HG03139 (cell line): ENCODE measurements at regions not wholly inside any gene's neighbourhood (a gene's known extent, or its start where the extent isn't known, plus 50 kb on each side); places are given as distances from the start of the nearest gene placed in this dataset.

Experiments used
- ATAC-seq: cut with Tn5 transposase; IDR thresholded peaks from one replicate; pipeline ENCODE4 v1.9.1; 2021; ENCODE audit not compliant: unreplicated experiment

GRCh38 chr7:81606078-81606863, 163.6 kb downstream of the HGF start:
- no peak for ATAC-seq

DNA sequence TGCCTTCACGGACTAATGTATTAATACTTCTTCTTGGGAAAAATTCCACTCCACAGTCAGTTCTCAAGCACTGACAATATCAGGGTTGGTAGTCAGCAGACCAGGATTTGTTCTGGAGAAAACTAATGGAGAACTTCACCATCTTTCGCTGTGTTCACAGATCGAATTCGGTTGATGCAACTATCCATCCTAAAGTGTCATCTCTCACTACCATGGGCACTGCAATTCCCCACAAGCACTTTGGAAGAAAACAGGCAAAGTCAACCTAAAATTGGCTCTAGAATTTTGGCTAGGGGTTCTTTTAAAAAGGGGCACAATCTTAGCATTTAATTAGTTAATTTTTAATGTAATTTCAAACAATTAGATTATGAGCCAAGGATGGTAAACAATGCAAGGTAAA, 164.4 kb downstream of the HGF start:
- ATAC-seq: no peak

DNA sequence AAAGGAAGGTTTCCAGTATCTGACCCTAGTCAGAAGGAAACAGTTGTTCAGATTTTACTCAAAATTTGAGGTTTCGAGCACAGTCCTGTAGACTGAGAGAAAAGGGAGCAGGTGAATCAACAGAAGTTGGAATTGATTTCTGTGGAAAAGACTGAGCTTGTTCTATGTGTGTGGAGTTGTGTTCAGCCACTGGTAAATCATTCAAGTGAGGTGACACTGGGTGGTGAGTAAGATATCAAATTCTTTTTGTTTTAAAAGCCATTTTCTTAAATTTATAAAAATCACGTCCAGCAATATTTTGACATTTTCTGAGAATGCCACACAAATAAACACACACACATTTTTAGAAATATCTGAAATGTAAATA, 165.1 kb downstream of the HGF start:
- no peak for ATAC-seq

DNA sequence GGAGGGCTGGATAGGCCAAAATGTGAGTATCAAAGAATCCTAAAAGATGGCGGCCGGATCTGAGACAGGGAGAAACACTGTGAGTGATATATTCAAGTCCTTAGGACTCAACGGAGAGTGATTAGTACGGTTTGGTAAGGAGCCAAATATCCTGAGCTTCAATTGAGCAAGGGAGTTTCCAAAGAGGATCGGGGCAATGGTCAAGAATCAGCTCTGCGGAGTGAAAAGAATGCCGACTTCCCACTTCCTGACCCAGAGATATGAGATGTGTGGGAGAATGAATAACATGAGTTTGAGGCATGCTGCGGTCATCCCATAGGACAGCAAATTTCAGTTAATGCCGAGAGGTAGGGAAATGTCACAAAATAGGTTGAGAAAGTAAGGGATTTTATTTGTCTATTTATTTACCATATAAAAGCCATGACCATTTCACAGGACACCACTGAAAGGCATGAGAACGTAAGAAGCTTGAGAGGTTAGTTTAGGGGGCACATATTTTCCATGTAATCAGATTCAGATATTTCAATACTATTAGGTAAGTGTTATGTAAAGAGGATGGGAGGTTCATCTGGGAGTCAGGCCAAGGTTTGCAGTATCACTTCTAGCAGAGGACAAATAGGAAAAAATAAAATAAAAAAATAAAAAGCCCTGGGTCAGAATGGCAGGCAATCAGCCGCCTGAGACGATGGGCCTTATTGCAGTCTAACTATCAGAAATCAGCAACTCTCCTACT, 165.6 kb downstream of the HGF start:
- no peak for ATAC-seq

DNA sequence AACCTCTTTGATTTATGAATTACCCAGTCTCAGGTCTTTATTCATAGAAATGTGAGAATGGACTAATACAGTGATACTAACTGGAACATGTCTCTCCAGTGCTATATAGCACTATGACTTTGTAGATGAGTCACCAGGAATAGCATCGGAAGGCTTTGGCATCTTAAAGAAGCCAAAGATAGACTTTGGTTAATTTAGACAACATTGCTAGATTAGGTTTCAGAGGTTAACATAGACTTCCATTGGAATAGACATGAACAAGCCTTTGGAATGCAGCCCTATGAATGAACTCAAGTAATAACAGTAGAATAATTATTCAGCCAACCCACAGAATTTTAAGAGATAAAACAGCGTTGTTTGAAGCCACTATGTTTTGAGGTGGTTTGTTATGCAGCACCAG, 169.2 kb downstream of the HGF start:
- ATAC-seq: no peak

GRCh38 chr7:81598951-81599350, 170.9 kb downstream of the HGF start:
- ATAC-seq: no peak

DNA sequence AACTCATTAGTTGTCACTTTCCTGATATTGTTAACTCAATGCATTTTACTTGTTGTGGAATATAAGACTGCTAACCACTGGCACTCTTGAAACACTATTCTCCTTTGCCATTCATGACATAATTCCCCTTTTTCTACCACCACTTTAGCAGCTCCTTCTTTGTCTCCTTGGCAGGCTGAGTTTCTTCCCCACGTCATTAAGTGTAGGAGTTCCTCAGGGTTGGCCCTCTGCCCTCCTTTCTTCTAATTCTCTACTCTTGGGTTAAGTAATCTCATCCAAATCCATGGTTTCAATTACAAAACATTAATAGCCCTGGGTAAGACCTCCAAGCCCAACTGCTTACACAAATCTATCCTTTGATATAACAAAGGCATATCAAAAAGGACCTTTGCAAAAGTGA, 175.1 kb downstream of the HGF start:
- no peak for ATAC-seq

DNA sequence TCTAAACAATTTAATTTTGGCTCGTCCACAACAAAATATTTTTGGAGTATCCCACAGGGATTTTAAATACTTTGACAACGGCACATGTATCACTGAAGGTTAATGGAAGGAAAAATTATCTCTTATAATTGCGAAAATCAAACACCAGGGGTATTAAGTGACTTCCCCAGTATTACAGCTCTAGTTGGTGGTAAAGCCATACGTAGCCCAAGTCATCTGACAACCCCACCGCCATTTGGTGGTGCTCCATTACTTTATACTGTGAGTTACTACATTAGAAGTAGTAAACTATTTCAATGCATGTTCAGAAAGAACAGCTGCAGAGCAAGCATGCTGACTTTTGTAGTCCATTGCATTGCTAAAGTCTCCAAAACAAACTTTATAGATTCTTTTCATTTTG, 179.7 kb downstream of the HGF start:
- no peak for ATAC-seq

- no peak for ATAC-seq
Measured at GRCh38 chr7:81584667-81585066, 185.2 kb downstream of the HGF start.

DNA sequence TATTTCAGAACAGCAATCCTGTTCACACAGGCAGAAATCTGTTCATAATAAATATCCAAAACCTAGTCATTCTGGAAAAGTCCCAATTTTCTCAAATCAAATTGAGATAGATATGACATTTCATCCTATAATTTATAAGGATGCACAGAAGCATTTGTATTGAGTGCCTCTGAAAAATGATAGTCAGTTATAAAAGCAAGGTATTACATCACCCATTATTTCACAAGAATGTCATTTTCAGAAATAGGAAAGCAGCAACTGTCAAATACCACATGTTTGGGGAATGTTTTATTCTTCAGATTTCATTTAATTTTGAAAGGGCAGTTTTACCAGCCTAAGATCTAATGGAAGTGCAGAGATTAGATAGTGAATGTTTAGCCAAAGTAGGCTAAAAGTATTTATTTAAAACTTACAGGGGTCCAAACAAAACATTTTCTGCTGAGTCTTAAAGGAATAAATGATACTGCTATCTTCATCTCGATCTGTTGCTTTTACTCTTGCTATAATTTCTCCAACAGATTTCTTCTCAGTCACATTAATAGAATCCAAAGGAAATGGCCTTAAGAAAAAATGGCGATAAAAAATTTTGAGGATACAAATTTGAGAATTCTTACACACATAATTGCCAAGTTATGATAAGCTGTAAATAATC, 185.8 kb downstream of the HGF start:
- ATAC-seq: no peak

DNA sequence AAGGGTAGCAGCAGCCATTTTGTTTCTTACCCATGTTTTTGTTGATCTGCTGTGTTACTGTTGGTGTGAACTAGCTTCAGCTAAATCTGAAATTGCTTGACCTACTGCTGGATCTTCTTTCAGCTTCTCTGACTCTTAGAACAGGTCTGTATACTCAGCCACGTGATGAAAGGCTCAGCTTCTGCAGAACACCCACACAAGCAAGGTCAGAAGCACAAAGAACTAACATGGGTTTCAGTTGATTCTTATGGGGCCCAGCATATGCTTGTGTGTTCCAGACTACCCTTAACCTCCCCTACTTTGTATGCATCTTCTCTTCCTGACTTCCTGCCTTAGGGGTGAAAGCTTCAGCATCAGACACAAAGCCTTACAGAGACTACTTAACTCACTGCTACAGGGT, 186.8 kb downstream of the HGF start:
- ATAC-seq: no peak

GRCh38 chr7:81577642-81578340, 192.1 kb downstream of the HGF start:
- no peak for ATAC-seq

DNA sequence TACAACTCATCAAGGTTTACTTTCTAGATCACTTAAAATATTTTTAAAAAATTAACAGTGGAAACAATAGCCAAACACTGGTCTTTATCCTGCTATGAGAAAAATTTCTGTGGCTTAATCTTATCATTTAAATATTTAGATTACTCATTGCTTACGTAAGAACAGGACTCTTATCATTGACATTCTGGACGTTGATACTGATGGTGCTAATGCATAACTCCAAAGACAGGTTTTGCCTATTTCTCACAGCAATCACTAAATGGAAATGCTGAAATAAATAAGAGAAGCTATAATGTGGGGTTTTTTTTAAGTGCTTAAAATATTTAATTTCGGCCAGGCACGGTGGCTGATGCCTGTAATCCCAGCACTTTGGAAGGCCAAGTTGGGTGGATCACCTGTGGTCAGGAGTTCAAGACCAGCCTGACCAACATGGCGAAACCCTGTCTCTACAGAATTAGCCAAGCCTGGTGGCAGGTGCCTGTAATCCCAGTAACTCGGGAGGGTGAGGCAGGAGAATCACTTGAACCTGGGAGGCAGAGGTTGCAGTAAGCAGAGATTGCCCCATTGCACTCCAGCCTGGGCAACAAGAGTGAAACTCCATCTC, 195.0 kb downstream of the HGF start:
- ATAC-seq: no peak

DNA sequence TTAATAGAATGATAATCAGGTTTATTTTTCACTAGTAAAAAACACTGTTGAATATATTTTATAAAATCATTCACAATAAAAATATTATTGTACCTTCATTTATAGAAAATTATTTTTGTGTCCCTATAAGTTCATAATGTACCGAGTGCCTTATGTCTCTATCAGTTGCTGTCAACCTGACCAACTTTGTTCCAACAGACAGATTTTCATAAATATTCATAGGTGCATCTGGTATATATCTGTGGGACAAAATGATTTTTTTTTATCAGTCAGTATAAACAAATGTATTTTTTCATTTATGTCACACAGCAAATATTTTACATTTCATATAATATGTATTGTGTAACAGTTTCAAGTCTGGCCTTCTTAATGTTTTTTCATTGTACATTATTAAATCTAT, 195.9 kb downstream of the HGF start:
- no peak for ATAC-seq

DNA sequence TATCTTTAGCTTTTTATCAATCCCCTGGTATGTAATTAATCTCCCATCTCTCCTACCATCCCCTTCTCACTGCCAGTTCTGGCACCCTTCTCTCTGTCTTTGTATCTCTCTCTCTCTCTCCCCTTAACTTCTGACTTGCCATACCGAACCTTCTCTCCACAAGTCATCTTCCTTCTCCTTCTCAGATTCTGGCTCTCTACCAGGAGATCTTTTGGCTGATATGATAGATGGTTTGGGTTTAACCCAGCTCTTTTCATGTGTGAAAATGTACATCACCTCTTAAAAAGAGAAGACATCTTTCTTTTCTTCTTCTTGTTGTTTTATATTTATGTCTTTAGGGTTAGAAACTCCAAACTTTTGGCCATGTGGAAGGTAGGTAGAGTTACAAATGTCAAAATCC, 196.7 kb downstream of the HGF start:
- ATAC-seq: no peak

GRCh38 chr7:81562581-81562980, 207.3 kb downstream of the HGF start:
- no peak for ATAC-seq

DNA sequence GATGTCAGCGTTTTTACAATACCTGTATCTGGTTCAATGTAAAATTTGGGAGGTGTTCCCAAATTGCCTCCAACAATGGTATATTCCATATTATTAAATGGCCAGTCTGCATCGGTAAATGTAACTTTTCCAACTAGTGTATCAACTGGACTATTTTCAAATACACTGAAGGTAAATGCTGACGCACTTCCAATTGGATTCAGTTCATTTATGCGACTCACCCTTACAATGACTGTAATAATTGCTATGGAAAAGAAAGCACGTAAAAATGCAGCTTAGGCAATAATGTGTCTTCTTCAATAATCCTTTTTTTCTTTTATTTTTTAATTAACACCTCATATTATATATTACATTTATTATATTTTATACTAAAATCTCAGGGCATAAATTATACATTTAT, 209.1 kb downstream of the HGF start:
- no peak for ATAC-seq

- ATAC-seq: no peak
Measured at GRCh38 chr7:81549484-81550016, 220.3 kb downstream of the HGF start.

DNA sequence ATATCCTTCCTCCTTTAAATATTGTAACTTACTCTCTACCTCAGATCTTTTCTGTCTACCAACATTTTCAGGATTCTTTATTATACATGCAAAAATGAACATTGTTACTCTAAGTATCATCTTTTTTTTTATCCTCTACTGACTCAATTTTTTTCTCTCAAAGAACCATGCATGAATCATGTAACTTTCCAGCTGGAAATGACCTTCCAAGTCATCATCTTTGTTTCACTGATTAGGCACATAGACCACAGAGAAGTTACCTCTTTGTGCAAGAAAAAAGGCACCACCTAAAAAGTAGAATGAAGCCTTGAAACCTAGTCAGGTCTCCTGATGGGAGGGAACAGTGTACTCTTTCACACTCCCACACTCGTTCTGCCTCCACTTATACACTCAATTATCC, 234.9 kb downstream of the HGF start:
- ATAC-seq: no peak

GRCh38 chr7:81534446-81534845, 235.4 kb downstream of the HGF start:
- ATAC-seq: no peak

DNA sequence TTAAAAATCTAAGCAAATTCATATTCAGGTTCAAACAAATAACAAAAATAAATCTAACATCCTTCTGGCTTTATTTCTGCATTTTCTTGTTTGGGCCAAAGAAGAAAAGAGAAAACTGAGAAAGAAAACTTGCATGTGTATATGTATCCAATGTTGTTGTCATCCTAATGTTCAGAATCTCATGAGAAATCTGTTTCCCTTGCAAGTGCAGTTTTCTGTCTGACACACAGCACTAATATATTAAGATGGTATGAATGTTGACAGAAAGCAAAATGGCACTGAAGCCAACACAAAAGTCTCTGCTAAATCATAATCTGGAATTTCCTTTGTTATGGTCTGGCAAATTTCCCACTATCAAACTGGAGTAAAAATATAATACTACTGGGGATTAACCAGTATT, 235.9 kb downstream of the HGF start:
- ATAC-seq: no peak
